Calu3 (cell line): ENCODE measurements at regions not wholly inside any gene's neighbourhood (a gene's known extent, or its start where the extent isn't known, plus 50 kb on each side); places are given as distances from the start of the nearest gene placed in this dataset.

Source experiments
- BruUV-seq: library from RNA; stranded (reverse); fragments of 400-500 nt; replicated peaks from 2 replicates; lab custom pipeline; 2021; lab: Mats Ljungman, UMichigan
- CTCF ChIA-PET: fragments of 300-600 bp; sonication (Branson Sonifier 250); formaldehyde crosslinking; loops from one replicate; lab custom pipeline; 2022; ENCODE audit warnings: antibody characterized with exemption; lab: Charles Lee
- DNase-seq: peaks from one replicate; pipeline ENCODE4 v3.0.0; 2022
- H3K27ac Mint-ChIP-seq: one replicate; pipeline ENCODE4 v1.8.0; 2022; ENCODE audit warnings: mixed read lengths; ENCODE audit not compliant: unreplicated experiment
- H3K27me3 Mint-ChIP-seq: one replicate; pipeline ENCODE4 v1.8.0; 2022; ENCODE audit warnings: mixed read lengths; ENCODE audit not compliant: unreplicated experiment
- H3K36me3 Mint-ChIP-seq: one replicate; pipeline ENCODE4 v1.8.0; 2022; ENCODE audit warnings: mild to moderate bottlenecking, moderate library complexity, mixed read lengths; ENCODE audit not compliant: insufficient read depth, unreplicated experiment
- H3K4me1 Mint-ChIP-seq: one replicate; pipeline ENCODE4 v1.8.0; 2022; ENCODE audit warnings: mild to moderate bottlenecking, low read depth, mixed read lengths; ENCODE audit not compliant: unreplicated experiment
- H3K4me3 Mint-ChIP-seq: one replicate; pipeline ENCODE4 v1.8.0; 2022; ENCODE audit warnings: mild to moderate bottlenecking, low read depth, moderate library complexity, mixed read lengths; ENCODE audit not compliant: unreplicated experiment
- H3K9me3 Mint-ChIP-seq: one replicate; pipeline ENCODE4 v1.8.0; 2022; ENCODE audit warnings: low read depth, mixed read lengths; ENCODE audit not compliant: unreplicated experiment
- intact Hi-C: fragments of 100-400 bp; cut with micrococcal nuclease; formaldehyde crosslinking; loops from one replicate; pipeline ENCODE4 v1.10.0; 2022; ENCODE audit not compliant: unreplicated experiment
- TF ChIP-seq, protein P1 (sequence below): fragments of 200-600 bp; IDR thresholded peaks from one replicate; pipeline ENCODE4 v1.8.0; 2022; ENCODE audit warnings: antibody characterized with exemption; ENCODE audit not compliant: unreplicated experiment

DNA sequence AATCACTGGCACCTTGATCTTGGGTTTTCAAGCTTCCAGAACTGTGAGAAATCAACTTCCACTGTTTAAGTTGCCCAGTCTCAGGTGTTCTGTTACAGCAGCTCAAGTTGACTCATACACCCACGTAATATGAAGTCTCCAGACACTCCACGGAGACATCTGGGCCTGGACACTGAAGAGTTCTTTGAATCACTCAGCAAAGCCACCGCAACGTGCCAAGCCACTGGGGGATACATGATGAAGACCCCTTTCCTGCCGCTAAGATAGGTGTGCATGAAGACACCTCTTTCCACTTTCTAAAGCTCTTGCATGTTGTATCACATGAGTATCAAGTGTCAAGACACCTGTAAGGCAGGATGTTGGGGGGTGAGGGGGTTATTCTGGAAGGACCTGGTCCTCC is 311.7 kb upstream of the RTL1 start:
- no peak for DNase-seq
- TF ChIP-seq, protein P1, sequence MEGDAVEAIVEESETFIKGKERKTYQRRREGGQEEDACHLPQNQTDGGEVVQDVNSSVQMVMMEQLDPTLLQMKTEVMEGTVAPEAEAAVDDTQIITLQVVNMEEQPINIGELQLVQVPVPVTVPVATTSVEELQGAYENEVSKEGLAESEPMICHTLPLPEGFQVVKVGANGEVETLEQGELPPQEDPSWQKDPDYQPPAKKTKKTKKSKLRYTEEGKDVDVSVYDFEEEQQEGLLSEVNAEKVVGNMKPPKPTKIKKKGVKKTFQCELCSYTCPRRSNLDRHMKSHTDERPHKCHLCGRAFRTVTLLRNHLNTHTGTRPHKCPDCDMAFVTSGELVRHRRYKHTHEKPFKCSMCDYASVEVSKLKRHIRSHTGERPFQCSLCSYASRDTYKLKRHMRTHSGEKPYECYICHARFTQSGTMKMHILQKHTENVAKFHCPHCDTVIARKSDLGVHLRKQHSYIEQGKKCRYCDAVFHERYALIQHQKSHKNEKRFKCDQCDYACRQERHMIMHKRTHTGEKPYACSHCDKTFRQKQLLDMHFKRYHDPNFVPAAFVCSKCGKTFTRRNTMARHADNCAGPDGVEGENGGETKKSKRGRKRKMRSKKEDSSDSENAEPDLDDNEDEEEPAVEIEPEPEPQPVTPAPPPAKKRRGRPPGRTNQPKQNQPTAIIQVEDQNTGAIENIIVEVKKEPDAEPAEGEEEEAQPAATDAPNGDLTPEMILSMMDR, result no peak
- Mint-ChIP-seq H3K4me1 (no peaks in the 10 kb centered on the region), H3K9me3 (peaks cover 6% of the 10 kb centered on the region), H3K4me3 (no peak overlapping the region), H3K27me3 (no peaks in the 10 kb centered on the region), H3K36me3 (no peaks in the 10 kb centered on the region), H3K27ac (no peak overlapping the region)
- intact Hi-C loops, result no loop called here
- CTCF ChIA-PET, result interaction anchor here (0.6 kb wide), 1 partner anchor 594 kb away, joined by 8 read pairs; no protein-coding TSS in a partner anchor
- no TSS peak for BruUV-seq

DNA sequence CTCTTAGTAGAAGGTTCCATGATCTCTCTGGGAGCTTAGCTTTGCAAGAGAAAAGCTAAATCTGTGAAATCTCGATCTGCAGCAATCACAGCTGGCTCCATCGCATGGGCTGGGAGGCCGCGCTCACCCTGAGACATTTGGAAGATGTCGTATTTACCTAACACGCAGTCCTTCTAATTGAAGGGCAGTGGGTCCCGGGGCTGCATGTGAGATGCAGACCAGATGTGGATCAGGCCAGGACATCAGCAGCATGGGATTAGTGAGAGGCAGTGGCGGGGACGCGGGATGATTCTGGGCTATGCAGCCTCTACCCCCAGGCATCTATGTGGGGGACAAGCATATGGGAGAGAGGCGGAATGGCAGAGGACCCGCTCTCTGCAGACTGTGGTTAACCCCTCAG is 312.4 kb upstream of the RTL1 start:
- no TSS peak for BruUV-seq
- intact Hi-C loops, result no loop called here
- peaks cover 6% of the 10 kb centered on the region for H3K9me3 Mint-ChIP-seq
- TF ChIP-seq, protein P1, result no peak
- H3K4me3 Mint-ChIP-seq, result no peak overlapping the region
- no peak overlapping the region for H3K27ac Mint-ChIP-seq
- H3K36me3 Mint-ChIP-seq, result no peaks in the 10 kb centered on the region
- H3K27me3 Mint-ChIP-seq, result no peaks in the 10 kb centered on the region
- no peaks in the 10 kb centered on the region for H3K4me1 Mint-ChIP-seq
- CTCF ChIA-PET, result no interaction called here
- DNase-seq, result no peak

DNA sequence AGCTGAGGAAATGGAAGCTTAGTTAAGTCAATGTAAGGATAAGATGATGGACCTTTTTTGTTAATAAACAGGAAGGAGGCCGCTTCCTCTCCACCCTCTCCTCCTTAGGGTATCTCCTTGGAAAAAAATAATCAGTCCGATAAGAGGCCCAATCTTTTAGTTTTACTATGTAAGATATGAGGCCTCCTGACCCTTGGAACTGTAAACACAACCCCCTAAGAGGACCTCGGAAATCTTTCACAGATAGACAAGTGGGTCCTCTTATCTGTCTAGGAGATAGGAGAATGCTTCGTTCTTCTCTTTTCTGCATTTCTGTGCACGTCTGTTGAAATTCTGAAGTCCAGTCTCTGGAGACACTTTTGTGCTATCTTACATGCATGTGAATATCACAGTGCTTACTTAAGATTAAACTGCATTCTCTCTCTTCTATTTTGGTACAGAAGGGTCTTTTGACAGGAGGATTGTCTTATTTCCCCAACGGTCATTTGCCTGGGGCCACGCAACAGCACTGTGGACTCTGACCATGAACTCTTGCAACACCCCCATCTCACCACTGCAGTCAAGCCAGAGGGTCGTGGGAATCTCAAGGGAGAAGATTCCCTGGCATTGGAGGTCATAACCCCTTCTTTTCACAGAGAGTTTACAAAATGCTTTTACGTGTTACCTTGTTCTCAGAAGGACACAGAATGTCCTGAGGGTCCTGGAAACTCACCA is 313.0 kb upstream of the RTL1 start:
- no peak for DNase-seq
- no peak overlapping the region for H3K27ac Mint-ChIP-seq
- peaks cover 6% of the 10 kb centered on the region for H3K9me3 Mint-ChIP-seq
- intact Hi-C loops, result no loop called here
- CTCF ChIA-PET, result no interaction called here
- BruUV-seq, result no TSS peak
- TF ChIP-seq, protein P1, result no peak
- no peak overlapping the region for H3K4me3 Mint-ChIP-seq
- no peaks in the 10 kb centered on the region for H3K27me3 Mint-ChIP-seq
- no peaks in the 10 kb centered on the region for H3K36me3 Mint-ChIP-seq
- H3K4me1 Mint-ChIP-seq, result no peaks in the 10 kb centered on the region

DNA sequence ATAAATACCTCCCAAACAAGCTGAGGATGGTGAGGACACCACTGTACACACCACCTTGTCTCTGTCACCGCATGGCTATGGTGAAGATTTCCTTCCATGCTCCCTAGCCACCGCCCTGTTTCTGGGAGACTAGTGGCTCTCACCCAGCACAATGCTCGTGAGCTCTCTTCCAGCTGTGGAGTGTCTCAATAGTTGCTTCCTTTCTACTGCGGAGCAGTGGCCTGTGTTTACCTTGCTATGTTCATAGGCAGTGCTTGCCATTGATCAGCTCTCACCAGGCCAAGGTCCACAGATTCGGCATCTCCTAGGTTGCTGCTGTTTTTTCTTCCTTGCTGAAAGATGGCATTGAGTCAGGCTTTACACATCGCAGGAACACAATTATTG is 313.6 kb upstream of the RTL1 start:
- Mint-ChIP-seq H3K27me3 (no peaks in the 10 kb centered on the region), H3K4me1 (no peaks in the 10 kb centered on the region), H3K4me3 (no peak overlapping the region), H3K9me3 (peaks cover 3% of the 10 kb centered on the region), H3K36me3 (no peaks in the 10 kb centered on the region), H3K27ac (no peak overlapping the region)
- BruUV-seq, result no TSS peak
- TF ChIP-seq, protein P1, result no peak
- CTCF ChIA-PET, result no interaction called here
- no peak for DNase-seq
- intact Hi-C loops, result no loop called here
